DMS 273 treated with DMSO at 0.1 percent for 48 hours (cell line): ENCODE measurements at regions not wholly inside any gene's neighbourhood (a gene's known extent, or its start where the extent isn't known, plus 50 kb on each side); places are given as distances from the start of the nearest gene placed in this dataset.

Experiments
- DNase-seq: peaks from one replicate; lab custom pipeline; 2025; lab: John Stamatoyannopoulos, UW

DNA sequence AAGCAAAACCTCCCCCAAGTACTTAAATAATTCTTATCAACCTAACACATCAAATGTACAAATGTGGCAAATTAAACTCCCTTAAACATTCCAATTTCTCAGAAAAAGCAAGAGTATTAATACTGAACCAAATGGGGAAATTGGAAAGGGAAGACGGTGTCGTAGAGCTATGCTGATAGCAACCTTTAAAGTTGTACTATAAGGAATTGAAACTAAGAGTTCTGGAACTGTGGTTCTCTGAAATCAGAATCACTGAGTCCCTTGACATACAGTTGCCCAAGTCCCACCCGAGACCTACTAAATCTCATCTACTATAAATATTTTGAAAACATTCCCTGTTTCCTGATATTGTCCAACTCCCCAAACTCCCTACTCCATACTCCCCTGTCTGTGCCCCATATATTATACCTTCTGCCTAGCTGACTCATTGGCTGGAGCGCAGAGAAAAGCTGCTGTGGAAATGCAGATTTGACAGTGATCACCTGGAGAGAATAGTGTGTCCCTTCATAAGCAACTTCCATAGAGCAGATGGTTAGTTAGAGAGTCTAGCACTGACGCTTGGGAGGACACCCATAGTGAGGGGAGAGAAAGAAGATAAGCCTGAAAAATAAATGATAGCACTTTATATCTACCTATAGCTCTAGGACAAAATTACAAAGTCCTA, 51.4 kb upstream of the ITM2B start:
- peak; percentile 27 for DNase-seq

DNA sequence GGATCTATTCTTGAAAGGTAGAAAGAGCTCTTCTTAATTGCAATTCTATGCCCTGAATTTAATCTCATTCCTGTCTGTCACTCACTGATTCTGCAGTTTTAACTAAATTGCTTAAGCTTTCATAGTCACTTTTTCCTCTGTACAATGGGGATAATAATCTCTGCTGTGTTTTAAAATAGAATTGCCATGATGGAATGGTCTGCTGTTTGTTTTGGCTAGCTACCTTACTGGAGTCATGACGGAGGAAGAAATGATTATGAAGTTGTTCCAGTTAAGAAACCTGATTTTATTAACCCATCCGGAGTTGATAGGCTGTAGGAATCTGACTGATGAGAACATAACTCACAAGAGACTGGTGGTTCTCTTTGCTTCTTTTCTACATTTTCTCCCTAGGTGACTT, 54.9 kb upstream of the ITM2B start:
- no peak for DNase-seq

DNA sequence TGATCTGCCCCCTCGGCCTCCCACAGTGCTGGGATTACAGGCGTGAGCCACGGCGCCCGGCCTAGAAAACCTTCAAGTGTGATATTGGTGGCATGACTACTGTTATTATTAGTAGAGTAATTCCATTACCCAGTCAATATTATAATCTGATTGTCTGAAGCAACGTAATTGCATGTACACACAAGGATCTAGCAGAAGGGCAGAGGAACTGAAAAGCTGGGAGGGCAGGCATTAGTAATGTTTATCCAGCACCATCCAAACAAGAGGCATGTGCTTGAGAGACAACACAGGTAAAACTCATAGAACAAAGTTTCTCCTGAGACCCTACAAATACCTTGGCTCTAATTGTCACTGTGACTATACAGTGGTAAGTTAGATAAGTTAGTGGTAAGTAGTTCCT, 56.2 kb upstream of the ITM2B start:
- DNase-seq = no peak

DNA sequence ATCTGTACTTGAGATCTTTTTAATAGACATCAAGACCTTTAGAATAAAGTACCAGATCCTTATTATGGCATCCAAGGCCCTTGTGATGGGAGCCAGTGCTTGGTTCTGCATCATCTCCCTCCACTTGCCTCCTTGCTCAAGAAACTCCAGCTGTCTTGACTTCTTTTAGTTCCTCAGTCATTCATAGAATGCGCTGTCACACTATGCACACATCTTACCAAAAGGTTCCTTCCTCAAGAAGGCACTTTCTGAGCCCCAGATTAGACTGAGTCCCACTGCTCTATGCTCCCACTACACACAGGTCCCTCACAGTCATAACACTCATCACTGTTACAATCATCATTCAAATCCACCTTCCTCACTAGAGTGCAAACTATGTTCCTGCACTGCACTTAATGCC, 57.8 kb upstream of the ITM2B start:
- no peak for DNase-seq

DNA sequence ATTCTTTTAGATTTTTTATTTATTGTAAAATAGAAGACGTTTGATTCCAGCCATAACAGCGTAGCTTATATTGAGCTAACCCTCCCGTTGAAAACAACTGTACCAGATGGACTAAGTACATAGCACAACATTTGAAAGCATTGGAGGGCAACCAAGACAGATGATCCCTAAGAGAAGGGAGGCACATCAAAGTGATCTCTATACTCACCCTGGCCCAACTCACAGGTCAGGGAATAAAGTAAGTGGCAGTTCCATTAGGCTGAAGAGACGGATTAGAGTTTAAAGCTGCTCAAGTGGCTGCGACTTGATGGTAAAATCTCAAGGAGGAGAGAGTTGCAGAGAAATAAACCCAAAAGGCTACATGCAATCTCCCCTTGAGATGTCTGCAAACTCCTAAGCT, 65.1 kb upstream of the ITM2B start:
- DNase-seq = peak; percentile 75

DNA sequence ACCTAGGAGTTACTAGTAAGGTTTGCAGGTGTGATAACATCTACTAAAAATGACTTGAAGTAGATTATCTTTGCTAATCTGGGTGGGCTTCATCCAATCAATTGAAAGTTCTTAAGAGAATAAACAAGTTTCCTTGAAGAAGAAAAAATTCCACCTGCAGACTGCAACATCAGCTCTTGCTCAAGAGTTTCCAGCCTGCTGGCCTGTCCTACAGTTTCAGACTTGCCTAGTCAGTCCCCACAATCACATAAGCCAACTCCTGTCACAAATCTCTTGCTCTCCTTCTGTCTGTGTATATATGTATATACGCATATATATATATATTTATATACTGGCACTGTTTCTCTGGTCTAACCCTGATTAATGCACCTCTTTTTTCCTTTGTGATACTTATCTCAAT, 67.3 kb upstream of the ITM2B start:
- no peak for DNase-seq

DNA sequence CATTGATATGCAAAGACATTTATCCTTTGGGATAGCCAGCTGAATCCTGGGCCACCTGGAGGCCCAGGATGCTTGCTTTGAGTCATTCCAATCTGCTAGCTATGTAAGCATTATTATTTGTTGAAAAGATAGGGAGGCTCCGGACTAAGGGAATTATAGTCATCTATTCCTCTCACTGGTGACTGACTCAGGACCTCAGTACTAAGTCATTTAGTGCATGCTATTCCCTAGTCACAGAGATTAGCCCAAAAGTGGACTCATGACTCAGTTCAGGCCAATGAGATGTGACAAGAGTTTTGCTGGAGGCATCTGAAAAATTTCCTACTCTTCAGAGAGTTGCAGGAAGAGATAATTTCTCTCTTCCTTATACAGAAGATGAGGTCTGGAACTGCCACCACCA, 67.9 kb upstream of the ITM2B start:
- no peak for DNase-seq

DNA sequence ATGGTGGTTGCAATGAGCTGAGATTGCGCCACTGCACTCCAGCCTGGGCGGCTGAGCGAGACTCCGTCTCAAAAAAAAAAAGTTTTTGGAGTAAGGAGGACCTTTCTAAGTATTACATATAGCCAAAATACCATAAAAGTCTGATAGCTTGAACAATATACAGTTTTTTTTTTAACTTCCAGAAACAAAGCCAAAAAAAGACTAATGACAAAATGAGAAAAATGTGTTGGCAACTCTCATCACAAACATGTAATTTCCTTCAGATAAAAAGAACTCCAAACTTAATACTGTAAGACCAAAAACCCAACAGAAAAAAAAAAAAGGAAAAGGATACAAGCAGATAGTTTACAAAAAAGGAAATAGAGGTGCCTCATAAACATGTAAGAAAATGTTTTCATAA, 68.2 kb upstream of the MED4 start:
- DNase-seq = no peak

DNA sequence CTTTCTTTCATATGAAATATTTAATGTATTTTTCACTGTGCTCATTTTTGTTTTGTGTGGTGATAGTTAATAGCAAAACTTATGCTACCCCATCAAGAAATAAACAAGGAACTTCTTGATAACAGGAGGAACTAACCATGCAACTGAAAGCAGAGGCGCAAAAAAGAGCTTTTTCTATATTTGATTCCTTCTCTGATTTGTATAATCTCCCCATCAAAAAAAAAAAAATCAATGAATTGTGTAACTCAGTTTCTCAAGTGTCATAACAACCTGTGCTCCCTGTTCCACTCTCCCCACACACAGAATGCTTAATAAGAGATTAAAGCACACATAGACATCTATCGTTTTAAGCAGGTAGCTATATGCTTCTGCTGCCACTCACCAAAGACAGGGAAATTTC, 67.3 kb upstream of the MED4 start:
- no peak for DNase-seq

DNA sequence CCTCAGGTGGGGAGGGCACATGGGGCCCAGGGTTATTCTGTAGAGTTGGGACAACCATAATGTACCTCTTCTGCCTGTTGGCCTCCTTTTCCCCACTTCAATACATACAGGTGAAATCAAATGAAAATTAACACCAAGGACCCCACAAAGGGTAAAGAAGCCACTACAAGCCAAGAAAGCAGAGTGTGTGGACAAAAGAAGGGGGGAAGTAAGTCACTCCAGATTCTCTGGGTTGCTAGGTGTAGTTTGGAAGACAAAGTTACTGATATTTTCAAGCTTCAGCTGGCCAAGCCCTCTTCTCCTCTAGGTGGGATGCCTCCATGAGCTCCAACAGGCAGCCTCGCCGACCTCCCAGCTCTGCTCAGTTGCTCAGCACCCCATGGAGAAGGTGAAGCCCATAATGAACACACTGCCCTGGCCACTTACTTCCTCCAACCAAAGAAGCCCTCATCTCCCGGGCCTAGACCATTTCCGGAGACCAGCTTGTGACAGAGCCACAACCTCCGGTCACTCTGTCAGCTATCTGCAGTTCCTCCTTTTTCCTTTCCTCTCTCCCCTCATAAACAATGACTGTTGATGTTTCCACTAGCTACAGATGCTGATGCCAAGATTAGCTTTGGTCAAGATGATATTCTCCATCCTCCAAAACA, 66.8 kb upstream of the MED4 start:
- no peak for DNase-seq

DNA sequence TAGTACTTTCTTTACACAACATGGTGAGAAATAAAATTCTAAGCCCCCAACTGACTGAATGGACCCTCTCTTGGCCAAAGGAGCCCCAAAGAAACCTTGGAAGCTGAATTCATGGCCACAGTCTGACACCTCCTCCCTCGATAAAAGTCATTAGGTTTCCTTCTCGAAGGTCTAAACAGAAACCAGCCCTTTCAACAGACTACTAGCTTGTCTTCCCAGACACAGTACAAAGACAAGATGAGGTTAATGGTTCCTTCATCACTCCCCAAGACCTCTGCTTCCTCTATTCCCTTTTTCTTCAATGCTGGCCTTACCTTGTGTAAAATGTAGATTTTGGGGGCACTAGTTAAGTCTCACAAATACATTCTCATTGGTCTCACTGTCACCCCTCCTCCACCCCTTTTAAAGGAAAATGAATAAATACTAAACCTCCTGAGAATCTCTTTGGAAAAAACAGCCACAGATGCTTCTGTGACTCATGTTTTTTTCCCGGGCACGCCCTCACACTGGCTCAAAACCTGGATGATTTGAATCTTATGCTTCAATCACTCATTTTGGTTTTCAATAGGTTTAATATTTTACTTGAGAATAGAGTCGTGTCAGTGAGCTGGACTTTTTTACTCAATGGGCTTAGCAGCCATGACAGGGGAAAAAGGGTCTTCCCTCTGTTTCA, 65.8 kb upstream of the MED4 start:
- peak; percentile 83 for DNase-seq

DNA sequence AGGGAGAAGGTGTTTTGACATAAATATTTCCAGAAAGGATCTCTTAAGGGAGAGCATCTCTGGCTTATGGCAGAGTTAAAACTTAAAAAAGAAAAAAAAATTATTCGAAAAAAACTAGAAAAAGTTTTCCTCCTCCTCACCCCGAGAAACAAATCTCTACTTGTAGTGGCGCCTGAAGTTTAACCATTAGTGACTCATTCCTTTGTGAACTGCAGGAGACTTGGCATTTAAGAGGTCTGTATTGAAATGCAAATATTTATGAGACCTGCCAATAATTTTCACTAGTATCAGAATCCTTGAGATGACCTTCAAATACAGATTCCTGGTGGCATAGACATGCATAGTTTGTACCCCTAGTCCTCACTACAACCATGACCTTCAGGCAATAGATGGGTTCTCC, 64.9 kb upstream of the MED4 start:
- DNase-seq = peak; percentile 42

DNA sequence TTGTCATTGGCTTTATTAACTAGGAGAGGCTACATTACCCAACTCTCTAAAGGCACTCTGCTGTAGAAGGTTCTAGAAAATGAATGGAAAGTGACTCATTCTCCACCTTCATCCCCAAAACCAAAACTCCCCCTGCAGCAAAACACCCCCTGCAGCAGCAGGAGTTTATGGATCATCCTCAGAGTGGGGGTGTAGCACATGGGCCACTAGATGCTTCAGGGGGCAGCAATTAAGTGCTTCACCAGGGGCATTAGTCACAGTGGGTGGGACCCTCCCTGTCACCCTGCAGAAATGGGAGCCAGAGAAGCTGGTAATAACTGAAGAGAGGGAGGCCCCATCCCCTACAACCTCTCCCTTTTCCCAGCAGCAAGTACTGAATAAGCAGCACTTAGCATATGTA, 64.5 kb upstream of the MED4 start:
- peak; percentile 42 for DNase-seq

DNA sequence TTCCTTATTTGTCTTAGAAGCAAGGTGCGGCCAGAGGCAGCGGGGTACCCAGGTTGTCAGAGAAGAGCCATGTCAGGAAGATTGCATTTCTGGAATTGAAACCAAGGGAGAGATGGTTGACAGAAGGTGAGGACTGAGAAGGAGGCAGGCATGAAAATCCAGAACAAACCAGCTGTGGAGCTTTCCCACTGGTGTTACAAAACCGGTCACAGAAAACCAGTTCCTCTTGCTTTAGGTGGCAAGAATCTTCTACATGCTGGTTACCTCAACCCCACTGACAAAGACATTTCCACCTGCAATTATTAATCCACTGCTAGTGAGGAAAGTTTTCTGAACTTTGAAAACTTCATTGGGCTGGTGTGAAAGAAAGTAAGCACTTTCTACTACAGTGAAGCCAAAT, 64.0 kb upstream of the MED4 start:
- no peak for DNase-seq

DNA sequence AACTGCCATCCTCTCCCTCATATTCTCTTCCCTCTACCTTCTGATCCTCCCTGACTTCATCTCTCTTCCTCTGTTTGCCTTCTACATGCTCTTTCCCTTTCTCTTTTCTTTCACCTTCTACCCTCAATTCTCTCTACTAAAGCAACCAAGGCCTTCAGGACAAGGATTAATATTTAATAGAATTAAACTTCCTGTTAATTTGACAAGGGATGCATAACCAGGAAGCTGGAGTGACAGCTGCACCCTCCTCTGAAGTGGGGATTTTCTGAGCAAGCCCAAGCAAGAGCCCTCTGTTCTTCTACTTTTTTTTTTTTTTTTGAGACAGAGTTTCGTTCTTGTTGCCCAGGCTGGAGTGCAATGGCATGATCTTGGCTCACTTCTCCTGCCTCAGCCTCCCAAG, 63.4 kb upstream of the MED4 start:
- peak; percentile 43 for DNase-seq

DNA sequence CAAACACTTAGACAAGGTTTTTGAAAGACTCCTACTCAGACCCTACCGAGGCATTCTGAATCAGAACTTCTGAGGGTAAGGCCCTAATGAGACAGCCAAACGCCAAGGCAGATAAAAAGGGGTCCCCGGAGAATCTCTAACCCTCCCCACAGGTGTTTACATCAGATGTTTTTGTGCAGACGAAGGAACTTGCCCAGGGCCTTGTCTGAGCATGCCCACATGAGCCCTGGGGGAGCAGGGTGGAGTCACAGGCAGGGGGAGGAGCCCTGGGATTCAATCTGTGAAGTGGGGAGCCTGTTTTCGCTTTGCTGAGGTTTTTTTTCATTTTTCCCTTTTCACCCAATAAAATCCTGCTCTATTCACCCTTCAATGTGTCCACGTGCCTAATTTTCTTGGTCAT, 61.6 kb upstream of the MED4 start:
- peak; percentile 42 for DNase-seq

DNA sequence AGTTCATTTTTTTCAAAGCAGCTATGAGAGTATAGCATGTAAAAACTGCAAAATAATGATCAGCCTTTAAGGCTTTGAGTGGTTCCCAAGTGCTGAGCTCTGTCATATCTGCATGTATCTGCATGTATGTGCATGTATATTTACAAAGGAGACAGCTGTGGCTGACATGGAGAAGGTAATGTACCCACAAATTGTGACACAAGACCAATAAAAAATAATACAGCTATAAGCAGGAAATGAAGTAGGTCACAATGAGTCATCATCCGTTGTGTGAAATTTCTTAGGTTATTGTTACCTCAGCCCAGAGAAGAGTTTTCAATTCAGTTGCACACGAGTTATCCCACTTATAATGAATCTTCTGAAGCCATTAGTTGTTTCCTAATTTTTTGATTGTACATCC, 60.9 kb upstream of the MED4 start:
- DNase-seq = peak; percentile 21

DNA sequence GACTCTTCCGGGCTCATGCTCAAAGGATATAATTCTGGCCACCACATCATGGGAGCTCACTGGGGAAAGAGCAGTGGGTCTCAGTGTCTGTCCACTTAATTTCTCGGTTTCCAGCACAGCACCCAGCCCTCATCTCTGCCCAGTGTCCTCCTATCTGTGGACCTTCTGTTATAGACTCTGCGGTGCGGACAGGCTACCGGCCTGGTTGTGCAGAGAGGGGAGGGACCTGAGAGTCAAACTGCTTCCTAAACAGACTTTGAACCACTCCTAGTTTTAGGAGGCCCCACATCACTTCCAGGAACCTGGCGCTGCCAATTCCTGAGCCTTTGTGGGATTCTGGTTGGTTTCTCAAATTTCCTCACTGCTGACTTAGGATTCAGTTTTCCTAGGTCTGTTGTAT, 59.8 kb upstream of the MED4 start:
- DNase-seq = no peak

DNA sequence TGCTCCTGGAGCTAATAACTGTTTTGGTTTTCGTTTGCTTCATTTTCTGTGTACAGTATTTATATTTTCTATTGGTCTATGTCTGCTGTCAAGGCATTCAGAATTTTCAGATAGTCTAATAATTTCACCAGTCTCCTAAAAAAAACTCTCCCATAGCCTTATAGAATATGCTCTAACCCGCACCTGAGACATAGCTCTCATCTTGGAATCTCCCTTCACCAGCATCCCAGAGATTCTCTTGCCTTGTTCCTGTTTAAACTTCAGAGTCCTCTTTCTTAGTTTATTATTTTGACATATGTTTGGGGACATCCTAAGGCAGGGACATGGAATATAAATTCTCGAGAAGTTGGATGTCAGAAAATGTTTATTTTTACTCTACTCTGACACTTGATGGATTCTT, 58.3 kb upstream of the MED4 start:
- no peak for DNase-seq

DNA sequence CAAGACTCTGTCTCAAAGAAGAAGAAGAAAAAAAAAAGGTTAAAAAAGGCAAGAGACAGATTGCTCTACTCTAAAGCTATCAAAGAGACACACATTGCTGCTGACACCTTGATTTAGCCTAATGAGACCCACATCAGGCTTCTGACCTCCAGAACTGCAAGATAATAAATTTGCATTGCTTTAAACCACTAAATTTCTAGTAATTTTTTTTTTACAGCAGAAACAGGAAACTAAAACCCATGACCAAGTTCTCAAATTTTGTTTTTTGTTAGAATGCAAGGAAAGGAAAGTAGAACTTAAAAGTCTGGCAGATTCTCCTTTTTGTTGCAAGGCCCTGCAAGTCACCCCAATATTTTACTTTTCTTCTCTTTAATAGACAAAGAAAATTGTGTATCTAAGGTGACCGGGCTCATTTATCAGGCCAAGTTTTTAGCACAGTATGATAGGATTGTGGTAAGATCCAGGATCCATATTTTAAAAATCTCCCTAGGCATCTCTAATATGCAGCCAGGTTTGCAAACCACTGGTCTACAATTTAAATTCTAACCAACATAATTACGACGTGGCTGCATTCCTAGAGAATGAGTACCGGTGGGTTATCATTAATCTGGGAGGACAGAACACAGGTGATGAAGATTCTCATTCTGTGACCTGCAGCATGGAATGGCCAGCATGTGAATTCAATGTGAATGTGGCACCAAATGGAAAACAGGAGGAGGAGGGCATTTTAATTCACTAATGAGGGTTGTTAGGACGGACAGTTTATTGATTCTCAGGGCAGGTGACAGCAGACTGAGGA, 56.7 kb upstream of the MED4 start:
- DNase-seq = no peak

DNA sequence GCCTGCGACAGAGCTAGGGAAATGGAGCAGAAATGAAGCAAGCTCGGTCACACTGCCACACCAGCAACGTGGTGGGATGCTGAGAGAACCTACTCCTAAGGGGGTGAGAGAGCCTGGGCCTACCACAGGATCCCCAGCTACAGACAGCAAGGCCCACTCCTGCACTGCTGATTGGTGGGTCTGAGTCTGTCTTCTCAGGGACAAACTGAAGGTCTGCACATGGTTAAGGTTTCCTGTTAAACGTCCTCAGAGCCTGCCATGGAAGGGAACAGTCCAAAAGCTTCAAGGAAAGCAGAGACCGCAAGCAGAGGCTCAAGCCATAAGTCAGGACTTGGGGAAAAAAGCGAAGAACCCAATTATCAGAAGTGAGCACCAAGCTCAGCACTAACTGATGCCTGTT, 53.5 kb upstream of the MED4 start:
- no peak for DNase-seq

DNA sequence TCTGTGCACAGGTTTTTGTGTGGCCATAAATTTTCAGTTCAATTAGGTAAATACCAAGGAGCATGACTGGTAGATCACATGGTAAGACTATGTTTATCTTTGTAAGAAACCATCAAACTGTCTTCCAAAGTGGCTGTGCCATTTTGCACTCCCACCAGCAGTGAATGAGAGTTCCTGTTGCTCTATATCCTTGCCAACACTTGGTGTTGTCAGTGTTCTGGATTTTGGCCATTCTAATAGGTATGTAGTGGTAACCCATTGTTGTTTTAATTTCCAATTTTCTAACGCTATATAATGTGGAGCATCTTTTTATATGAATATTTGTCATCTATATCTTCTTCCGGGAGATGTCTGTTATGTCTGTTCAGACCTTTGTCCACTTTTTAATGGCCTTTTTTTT, 51.7 kb upstream of the MED4 start:
- DNase-seq = no peak

DNA sequence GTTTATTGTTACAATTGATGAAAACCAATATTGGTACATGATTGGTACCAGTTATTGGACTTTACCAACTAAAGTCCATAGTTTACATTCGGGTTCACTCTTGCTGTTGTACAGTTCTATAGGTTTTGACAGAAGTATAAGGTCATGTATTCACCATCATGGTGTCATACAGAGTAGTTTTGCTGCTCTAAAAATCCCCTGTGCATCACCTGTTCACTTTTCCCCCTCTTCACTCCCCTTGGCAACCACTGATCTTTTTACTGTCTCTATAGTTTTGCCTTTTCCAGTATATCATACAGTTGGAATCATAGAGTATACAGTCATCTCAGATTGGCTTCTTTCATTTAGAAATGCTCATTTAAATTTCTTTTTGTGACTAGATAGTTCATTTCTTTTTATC, 51.2 kb upstream of the MED4 start:
- no peak for DNase-seq
